Fibroblast of skin of left quadriceps (primary cell): ENCODE measurements at regions not wholly inside any gene's neighbourhood (a gene's known extent, or its start where the extent isn't known, plus 50 kb on each side); places are given as distances from the start of the nearest gene placed in this dataset.
"Not testable (repeated sequence)": the region's sequence is repeated elsewhere in the genome, so short reads cannot be mapped to it uniquely, and the experiment has no call there.

ENCODE experiments used
- DNase-seq, 2 experiments: peaks; one replicate each; pipeline ENCODE4 v3.0.0-alpha.2; 2013; ENCODE audit warnings: low read depth in 2 of 2

DNA sequence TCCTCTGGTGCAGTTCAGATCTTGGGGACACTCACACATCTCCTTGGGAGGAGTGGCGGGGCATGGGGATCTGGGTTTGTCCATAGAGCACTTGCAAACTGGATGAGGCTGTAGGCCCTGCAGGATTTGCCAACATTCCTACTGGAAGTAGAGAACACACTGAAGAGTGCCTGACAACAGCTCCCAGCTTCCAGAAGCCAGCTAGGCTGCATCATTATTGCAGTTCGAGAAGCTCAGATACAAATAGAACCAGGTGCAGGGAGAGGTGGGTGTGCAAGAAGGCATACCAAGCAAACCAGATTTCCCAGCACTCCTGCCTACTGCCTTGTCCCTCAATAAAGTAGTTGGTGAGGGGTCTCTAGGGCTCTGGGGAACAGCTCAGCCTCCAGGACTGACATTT, 52.5 kb downstream of the RHOB start:
- DNase-seq, result no peak

DNA sequence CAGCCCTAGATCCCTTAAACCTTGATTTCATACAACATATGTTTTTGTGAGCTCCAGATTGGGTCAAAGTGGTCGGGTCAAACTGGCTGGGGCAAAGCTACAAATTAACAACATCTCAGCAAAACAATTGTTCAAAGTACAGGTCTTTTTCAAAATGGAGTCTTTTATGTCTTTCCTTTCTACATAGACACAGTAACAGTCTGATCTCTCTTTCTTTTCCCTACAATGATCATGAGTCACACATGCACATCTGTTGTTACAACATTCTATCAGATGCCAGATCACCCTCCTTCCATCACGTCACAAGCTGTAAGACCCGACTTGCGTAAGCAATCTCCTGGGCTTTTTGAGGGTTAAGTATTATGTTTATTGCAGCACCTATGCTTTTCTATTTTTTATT, 55.1 kb downstream of the RHOB start:
- peak; percentile 97 for DNase-seq

DNA sequence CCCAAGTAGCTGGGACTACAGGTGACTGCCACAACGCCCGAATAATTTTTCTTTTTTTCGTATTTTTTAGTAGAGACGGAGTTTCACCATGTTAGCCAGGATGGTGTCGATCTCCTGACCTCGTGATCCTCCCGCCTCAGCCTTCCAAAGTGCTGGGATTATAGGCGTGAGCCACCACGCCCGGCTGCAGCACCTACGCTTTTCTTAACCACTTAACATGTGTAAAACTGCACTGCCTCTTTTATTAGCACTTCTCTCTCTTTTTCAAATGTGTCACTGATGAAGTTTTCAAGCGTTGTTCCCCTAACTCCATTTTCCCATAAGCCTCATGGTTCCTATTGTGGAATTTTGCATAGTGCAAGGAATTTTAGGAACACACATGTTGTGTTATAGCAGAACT, 55.6 kb downstream of the RHOB start:
- DNase-seq, result not testable (repeated sequence)

DNA sequence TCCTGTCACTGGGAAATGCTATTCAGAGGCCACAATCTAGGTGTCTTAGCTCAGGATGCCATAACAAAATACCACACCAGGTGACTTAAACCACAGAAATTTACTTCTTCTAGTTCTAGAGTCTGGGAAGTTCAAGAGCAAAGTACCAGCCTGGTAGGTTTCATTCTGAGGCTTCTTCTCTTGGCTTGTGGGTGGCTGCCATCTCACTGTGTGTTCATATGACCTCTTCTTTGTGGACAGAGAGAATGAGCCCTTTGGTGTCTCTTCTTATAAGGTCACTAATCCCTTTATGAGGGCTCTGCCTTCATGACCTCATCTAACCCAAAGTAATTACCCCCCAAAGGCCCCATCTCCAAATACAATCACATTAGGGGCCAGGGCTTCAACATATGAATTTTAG, 57.3 kb downstream of the RHOB start:
- DNase-seq, result no peak

DNA sequence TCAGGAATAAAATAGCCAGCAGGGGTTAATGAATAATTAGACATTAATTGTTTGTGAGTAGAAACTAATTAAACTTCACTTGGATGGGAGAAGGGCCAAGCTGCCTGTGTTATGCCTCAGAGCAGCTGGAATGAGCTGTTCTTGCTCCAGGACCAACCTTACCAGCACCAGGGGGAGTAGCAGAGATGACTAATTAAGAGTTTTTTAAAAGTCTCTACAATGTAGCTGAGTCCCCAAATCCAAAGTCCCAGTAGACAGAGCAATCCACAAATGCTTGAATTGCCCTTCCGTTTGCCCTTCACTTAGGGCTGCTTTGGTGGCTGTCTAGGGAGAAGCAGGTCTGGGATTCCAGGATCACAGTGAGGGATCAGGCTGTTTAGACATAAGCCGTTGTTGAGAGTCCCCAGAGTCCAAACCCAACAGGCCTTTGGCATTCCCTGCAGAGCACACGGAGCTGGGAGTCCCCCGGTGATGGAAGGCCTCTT, 59.4 kb downstream of the RHOB start:
- no peak for DNase-seq

DNA sequence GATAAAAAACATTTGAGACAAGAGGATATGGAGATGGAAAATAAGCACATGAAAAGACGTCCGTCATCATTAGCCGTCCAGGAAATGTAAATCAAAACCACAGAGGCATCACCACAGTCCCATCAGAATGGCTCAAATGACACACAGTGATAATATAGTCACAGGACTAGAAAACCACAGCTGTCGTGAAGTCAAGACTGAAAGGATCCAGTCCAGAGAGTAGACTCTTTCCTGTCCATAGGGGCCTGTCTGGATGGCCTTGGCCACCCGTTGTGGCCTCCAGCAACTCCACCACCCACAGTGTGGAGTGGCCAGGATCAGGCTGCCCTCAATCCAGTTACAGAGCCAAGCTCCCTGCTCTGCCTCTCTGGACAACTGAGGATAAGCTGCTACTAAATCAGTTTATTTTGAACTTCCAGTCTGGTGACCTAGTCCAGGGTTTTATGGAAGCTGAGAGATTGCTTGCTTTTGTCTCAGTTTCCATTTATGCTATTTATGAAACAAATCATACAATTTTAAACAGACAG, 60.4 kb downstream of the RHOB start:
- DNase-seq, result no peak

DNA sequence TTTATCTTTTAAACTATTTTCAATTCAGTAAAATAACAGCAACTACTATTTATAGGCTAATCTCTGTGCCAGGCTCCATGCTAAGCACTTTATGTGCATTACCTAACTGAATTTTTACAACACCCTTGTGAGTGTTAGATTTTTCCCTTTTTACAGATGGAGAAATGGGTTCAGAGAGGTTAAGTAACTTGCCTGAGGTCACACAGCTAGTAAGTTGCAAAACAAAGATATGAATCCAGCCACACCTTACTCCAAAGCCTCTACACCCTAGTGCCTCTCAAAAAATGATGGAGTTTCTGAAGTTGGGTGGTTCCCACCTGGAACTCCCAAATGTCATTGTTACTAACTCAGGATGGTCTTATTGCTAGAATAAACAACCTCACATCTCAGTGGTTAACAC, 60.8 kb downstream of the RHOB start:
- DNase-seq, result no peak

DNA sequence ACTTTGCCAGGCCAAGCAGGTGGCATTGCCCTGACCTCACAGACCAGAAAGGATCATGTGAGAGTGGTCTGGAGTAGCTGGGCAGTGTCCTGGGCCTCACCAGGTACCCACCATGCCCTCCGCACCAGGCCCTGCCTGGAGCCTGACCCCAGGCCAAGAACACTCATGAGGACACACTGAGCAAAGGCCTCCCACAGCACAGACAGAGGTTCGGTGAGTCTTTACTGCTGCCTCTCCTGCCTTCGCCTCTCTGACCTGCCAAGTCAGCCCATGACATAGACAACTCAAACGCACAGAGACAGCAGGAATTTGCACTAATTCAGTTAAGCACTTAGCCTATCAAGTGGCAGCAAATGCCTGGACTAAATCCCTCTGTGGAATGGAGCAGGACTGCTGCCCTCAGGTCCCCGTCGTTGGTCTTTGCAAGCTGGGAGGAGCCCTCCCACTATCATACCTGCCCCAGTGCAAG, 62.5 kb downstream of the RHOB start:
- no peak for DNase-seq

DNA sequence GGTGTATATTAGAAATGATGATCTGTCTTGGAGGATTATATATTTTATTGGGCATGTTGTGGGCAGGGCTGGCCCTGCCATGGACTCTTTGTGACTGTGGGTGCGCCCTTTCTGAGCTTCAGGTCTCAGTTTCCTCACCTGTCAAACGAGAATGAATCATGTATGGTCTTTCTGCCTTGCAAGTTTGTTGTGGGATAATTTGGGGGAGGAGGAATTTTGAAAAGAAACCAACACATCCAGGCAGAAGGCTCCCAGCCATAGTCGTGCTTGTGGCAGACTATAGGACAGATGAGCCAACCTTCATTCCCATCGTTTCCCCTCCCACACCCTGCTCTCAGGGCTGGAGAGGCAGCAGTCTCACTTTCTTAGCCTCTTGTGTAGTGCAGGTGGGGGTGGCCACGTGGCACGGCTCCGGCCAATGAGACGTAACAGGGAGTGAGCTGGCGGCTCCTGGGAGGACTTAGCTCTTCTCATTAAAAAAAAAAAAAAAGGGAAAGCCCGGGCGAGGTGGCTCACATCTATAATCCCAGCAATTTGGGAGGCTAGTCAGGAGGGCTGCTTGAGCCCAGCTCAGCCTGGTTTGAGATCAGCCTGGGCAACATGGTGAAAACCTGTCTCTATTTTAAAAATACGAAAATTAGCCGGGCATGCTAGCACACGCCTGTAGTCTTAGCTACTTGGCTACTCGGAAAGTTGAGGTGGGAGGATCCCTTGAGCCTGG, 63.1 kb downstream of the RHOB start:
- DNase-seq, result no peak

DNA sequence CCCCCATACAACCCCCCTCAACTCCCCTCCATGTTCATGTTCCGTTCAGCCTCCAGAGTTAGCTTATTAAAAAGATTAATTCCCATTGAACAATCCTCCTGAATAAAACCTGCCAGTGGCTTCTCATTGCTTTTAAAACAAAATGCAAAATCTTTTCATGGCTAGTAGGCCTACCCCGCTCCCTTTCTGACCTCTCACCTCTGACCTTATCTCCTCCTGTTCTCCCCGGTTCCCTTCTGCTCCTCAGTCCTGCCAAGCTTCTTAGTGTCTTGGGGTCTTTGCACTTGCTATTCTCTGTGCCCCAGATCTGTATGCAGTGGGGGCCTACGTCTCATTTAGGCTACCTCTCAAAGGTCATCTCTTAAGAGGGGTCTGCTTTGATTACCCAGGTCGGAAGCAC, 64.3 kb downstream of the RHOB start:
- no peak for DNase-seq

DNA sequence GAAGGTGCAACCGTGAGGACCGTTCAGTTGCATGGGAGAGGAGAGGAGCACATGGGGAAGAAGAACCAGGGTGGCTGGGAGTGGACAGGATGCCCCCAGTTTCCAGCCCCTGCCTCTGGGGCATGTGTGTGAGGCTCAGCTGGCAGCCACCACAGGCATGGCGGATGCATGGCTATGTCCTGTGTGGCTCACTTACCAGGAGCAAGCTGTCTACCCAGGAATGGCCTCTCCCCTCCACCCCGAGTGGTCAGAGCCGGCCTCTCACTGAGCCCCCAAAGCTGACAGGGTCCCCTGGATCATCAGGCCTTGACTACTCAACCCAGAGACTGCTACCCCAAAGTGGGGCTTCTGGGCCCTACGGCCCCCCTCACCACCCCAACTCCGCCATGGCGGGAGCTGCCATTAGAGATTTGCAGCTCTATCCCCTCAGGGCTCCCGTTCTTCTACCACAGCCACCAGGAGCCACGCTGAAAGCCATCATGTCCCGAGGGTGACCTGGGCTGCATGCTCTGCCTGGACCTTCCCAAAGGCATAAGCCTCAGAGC, 65.3 kb downstream of the RHOB start:
- no peak for DNase-seq

DNA sequence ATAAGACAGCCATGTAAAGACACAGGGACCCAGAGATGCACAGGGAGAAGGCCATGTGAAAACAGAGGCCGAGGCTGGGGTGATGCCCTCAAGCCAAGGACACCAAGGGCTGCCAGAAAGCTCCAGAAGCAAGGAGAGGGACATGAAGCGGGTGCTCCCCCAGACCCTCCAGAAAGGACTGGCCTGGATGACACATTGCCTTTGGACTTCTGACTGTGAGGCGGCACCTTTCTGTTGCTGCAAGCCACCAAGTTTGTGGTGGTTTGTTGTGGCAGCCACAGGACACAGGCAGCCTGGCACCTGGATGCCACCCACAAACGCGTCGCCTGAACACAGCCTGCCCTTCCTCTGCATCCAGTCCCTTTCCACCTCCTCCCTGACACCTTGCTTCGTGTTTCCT, 67.1 kb downstream of the RHOB start:
- no peak for DNase-seq

DNA sequence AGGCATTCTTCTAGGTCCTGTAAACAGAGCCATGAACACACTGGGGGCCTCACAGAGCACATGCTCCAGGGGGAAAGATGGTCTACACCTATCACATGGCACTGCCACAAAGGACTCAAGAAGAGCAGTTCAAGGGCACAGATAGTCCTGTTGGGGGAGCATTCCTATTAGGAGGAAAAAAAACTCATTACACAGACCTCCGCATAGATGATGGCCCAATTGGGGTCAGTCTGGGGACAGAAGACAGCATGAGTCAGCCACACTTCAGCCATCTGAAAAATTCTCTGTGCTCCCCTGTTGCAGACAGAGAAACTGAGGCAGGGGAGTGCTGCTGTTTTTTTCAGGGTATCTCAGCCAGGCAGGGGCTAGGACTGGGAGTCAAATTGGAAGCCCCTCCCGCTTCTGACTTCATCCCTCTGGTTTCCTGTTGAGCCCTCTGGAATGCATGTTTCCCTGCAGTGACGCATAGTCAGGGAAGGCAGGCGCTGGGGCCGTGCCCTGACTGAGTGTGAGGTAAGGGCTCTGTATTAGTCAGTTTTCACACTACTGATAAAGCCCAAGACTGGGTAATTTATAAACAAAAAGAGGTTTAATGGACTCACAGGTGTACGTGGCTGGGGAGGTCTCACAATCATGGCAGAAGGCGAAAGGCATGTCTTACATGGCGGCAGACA, 67.9 kb downstream of the RHOB start:
- DNase-seq, result peak; percentile 91

DNA sequence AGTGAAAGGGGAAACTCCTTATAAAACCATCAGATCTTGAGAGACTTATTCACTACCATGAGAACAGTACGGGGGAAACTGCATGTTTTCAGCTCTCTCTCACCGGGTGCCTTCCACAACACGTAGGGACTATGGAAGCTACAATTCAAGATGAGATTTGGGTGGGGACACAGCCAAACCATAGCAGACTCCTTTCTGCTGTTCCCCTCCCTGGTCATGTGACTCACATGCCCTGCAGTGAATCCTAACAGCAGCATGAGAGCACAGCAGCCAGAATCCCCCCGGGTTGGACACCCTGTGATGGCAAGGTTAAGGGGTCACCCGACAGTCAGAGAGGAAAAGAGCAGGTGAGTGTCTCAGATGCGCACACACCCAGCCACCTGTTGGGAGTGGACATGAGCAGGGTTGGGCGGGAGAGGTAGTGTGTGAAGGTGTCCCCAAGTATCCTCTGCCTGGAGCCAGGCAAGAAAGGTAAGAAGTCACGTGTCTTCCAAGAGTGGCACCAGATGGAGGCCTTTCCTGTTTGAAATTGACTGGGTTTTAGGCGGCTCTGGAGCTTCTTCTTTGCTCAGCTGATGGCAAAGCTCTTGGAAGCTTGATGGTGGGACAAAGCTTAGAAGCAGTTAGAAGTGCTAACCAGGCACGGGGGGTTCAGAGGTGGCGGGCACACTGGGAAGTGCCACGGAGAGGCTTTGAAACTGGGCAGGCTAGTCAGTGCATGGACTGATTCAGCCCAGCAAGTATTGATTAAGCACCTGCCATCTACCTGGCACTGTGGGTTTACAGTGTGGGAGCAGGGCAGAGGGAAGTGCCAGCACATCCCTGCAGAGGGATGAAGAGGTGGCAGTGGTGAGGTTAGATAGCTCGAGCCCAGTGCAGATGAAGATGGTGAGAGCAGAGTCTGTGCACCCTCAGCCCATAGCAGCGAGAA, 68.7 kb downstream of the RHOB start:
- no peak for DNase-seq

DNA sequence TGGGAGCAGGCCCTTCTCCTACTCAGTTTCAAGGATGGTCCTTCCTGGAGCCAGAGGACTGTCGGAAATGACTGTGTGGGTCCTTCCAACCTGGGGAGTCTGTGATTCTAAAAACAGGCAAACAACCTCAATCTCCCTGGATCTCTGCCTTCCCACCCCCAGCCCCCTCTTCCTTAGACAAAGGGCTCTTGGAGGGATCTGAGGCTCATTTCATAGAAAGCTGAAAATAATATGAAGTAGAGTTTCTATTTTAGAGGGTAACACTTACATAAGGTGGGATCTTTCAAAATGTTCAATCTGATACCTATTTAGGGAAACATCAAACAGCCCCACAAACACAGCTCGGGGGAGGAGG, 69.4 kb downstream of the RHOB start:
- DNase-seq, result no peak

DNA sequence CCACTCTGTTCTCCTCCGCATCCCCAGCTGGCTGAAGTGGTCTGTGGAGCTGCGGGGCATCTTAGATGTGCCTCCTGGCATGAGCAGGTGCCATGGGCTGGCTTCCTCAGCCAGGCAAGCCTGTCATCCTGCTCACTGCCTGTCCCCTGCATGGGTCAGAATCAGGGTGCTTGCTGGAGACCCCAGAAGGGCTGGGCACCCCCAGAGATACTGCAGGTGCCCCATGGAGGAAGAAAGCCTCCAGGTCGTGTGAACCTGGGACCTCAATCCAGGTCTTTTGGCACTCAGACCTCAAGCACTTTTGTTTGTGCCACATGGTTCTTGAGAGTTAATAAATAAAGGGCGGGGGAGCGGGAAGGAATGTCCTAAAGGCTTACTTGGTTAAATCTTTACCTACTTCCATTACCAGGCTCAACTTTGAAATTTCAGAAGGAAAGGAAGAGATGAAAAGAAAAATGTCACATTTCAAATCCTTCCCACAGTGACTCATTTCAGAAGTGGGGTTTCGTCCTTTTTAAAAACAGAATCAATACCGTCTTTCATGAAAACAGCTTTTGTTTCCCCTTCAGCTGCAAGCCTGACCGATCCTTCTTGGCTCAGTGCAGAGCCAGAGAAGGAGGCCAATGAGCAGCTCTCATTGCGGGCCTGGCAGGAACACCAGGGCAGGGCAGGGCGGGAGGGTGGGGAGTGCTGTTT, 69.9 kb downstream of the RHOB start:
- no peak for DNase-seq

DNA sequence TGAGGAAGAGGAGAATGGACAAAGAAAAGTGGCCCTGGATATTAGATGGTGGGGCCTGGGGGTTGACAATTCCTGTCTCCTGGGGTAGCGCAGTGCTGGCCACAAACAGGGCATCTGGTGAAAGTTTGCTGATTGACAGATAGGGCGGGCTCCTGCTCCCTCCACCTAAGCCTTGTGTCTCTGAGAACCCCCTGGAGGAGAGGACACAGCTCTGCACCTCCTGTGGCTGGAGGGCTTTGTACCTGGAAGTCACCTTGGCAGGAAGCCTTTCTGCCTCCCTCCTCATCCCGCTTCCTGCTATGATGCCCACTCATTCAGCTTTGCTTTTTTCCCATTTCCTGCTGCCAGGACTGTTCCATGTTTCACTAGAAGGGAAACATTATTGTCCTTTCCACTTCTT, 72.4 kb downstream of the RHOB start:
- no peak for DNase-seq

DNA sequence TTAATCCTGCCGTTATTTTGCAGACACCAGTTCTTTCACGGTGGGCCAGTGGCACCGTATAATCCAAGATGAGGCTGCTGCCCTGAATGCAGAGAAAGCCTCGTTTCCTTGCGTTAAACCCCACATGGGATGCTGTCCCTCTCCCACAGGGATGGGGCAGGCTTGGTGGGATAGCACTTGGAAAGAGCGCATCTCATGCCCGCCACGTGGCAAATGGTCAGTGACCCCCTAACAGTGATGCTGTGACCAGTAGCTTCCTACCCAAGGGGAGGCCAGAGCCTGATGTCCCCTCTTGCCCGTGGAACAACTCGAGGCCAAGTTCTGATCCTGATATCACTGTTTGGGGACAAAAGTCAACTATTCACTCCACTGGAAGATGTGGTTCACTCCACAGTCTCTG, 73.3 kb downstream of the RHOB start:
- no peak for DNase-seq

DNA sequence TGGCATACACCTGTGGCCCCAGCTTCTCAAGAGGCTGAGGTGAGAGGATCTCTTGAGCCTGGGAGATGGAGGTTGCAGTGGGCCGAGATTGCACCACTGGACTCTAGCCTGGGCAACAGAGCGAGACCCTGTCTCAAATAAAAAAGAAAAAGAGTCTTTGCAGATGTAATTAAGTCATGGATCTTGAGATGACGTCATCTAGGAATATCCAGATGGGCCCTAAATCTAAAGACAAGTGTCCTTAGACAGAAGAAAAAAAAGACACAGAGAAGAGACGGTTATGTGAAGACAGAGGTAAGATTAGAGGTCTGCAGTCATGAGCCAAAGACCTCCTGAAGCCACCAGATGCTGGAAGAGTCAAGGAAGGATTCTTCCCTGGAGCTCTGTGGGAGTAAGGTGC, 74.3 kb downstream of the RHOB start:
- DNase-seq, result no peak

DNA sequence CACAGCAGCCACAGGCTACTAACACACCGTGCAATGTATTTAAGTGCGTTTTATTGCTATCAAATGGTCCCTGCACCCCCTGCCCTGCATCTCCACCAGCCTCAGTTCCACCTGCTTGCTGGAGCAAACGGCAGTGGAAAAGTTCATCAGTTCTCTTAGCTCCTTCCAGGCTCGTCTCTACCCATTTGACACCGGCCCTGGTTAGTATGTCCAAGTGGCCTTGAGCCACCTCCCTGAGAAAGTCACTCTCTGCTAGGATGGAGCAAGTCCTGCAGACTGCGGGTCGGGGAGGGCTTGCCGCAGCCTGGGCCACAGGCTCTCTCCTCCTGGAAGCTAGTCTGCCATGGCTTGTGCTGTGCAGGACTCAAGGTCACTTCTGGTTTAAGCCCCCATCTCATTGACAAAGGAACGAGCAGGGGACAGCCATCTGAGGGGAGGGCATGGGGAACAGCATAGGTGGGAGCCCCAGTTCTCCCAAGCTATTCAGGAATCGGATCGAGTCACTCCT, 74.9 kb downstream of the RHOB start:
- no peak for DNase-seq
